GM21528 (cell line): ENCODE measurements at regions not wholly inside any gene's neighbourhood (a gene's known extent, or its start where the extent isn't known, plus 50 kb on each side); places are given as distances from the start of the nearest gene placed in this dataset.

Source experiments
- ATAC-seq: cut with Tn5 transposase; IDR thresholded peaks from one replicate; pipeline ENCODE4 v1.9.1; 2021; ENCODE audit warnings: mild to moderate bottlenecking, moderate library complexity; ENCODE audit not compliant: unreplicated experiment, low FRiP score

- no peak for ATAC-seq
Measured at GRCh38 chr11:86124251-86125233, 55.7 kb upstream of the PICALM start.

- ATAC-seq: no peak
Measured at GRCh38 chr11:86122773-86123172, 53.9 kb upstream of the PICALM start.

GRCh38 chr11:86120807-86121206 is 51.9 kb upstream of the PICALM start:
- ATAC-seq: no peak

- no peak for ATAC-seq
Measured at GRCh38 chr11:86119906-86120305, 51.0 kb upstream of the PICALM start.

- ATAC-seq: no peak
Measured at GRCh38 chr11:86119077-86119476, 50.2 kb upstream of the PICALM start.
